ENCODE measurements at regions not wholly inside any gene's neighbourhood (a gene's known extent, or its start where the extent isn't known, plus 50 kb on each side); places are given as distances from the start of the nearest gene placed in this dataset.

DNA sequence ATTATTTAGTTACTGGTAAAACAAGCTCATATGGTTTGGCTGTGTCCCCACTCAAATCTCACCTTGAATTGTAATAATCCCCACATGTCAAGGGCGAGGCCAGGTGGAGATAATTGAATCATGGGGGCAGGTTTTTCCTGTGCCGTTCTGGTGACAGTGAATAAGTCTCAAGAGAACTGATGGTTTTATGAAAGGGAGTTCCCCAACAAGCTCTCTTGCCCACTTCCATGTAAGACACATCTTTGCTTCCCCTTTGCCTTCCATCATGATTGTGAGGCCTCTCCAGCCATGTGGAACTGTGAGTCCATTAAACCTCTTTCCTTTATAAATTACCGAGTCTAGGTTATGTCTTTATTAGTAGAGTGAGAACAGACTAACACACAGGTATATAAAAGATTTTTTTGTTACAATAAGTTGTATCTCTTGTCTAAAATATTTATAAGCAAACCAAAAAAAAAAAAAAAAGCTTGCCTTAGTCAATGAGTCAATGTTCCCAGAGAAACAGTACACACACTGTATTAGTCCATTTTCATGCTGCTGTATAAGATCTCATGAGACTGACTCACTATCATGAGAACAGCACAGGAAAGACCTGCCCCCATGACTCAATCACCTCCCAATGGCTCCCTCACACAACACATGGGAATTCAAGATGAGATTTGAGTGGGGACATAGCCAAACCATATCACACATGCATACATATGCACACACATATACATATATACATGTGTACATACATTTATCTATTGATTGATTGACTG is 138.3 kb downstream of the BASP1 start:
- TF ChIP-seq, protein P1, sequence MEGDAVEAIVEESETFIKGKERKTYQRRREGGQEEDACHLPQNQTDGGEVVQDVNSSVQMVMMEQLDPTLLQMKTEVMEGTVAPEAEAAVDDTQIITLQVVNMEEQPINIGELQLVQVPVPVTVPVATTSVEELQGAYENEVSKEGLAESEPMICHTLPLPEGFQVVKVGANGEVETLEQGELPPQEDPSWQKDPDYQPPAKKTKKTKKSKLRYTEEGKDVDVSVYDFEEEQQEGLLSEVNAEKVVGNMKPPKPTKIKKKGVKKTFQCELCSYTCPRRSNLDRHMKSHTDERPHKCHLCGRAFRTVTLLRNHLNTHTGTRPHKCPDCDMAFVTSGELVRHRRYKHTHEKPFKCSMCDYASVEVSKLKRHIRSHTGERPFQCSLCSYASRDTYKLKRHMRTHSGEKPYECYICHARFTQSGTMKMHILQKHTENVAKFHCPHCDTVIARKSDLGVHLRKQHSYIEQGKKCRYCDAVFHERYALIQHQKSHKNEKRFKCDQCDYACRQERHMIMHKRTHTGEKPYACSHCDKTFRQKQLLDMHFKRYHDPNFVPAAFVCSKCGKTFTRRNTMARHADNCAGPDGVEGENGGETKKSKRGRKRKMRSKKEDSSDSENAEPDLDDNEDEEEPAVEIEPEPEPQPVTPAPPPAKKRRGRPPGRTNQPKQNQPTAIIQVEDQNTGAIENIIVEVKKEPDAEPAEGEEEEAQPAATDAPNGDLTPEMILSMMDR (IDR thresholded peaks at IDR 0.05): no peak
- TF ChIP-seq EZH2phosphoT487 (IDR thresholded peaks at IDR 0.05): no peak
- TF ChIP-seq EZH2 (IDR thresholded peaks at IDR 0.05): no peak
